GM23338 (cell line): ENCODE measurements at regions not wholly inside any gene's neighbourhood (a gene's known extent, or its start where the extent isn't known, plus 50 kb on each side); places are given as distances from the start of the nearest gene placed in this dataset.

ENCODE experiments used
- EZH2 ChIP-seq: fragments of 200-600 bp; sonication (generic); IDR thresholded peaks from one replicate; pipeline ENCODE4 v1.8.0; 2017; ENCODE audit warnings: antibody characterized with exemption, mild to moderate bottlenecking, low read depth; ENCODE audit not compliant: unreplicated experiment
- NANOG ChIP-seq: IDR thresholded peaks from 2 replicates; pipeline ENCODE4 v1.6.1; 2016; ENCODE audit warnings: antibody characterized with exemption, borderline replicate concordance
- POLR2AphosphoS5 ChIP-seq: IDR thresholded peaks from 2 replicates; pipeline ENCODE4 v1.6.1; 2016; ENCODE audit warnings: antibody characterized with exemption, low read depth
- TF ChIP-seq, protein P1 (sequence below): fragments of 250-450 bp; sonication (Bioruptor Pico); IDR thresholded peaks from 2 replicates; pipeline ENCODE4 v1.5.0; 2020; ENCODE audit warnings: mild to moderate bottlenecking, moderate library complexity
- TF ChIP-seq, protein P2 (sequence below): IDR thresholded peaks from one replicate; pipeline ENCODE4 v1.6.1; 2018; ENCODE audit warnings: antibody characterized with exemption; ENCODE audit not compliant: unreplicated experiment
- TF ChIP-seq, protein P3 (sequence below), 2 experiments: fragments of 200-600 bp in 1 of 2; sonication (generic) in 1 of 2; conservative IDR thresholded peaks; 2 replicates each; pipeline versions ENCODE4 v1.5.1 to v1.6.1; 2016 to 2017; ENCODE audit warnings: antibody characterized with exemption in 2 of 2, low read depth in 2 of 2, mild to moderate bottlenecking in 2 of 2, moderate library complexity in 1 of 2

DNA sequence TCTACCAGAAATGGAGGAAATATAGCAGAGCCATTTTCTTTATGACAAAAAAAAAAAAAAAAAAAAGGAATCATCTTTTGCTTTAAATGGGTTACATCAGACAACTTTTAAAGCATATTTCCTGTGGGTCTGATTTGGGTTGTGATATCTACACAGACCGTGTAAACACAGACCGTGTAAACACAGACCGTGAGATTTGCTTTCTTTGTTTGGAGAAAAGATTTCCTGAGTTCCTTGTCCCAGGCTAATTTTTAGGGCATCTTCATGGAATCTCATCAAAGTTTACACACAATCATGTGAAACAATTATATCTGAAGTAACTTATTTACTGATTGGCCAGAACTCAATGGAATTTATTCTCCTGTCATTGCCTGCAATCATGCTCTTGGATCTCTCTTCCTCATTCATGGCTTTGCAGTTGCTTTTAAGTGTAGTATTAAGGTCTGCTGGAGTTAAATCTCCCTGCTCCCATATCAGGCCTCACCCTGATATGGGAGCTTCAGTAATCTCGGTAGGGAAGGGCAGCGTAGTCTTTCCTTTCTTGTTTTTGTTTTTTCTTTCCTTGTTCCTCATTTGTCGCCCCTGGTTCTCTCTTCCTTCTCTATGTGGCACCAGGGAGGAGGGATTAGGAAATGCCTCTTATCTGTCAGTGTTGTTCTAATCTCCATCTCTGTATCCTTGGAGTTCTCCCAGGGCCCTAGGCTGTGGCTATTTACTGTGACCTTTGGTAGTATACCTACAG is 248.6 kb upstream of the JADE1 start (continued):
- TF ChIP-seq, protein P1, sequence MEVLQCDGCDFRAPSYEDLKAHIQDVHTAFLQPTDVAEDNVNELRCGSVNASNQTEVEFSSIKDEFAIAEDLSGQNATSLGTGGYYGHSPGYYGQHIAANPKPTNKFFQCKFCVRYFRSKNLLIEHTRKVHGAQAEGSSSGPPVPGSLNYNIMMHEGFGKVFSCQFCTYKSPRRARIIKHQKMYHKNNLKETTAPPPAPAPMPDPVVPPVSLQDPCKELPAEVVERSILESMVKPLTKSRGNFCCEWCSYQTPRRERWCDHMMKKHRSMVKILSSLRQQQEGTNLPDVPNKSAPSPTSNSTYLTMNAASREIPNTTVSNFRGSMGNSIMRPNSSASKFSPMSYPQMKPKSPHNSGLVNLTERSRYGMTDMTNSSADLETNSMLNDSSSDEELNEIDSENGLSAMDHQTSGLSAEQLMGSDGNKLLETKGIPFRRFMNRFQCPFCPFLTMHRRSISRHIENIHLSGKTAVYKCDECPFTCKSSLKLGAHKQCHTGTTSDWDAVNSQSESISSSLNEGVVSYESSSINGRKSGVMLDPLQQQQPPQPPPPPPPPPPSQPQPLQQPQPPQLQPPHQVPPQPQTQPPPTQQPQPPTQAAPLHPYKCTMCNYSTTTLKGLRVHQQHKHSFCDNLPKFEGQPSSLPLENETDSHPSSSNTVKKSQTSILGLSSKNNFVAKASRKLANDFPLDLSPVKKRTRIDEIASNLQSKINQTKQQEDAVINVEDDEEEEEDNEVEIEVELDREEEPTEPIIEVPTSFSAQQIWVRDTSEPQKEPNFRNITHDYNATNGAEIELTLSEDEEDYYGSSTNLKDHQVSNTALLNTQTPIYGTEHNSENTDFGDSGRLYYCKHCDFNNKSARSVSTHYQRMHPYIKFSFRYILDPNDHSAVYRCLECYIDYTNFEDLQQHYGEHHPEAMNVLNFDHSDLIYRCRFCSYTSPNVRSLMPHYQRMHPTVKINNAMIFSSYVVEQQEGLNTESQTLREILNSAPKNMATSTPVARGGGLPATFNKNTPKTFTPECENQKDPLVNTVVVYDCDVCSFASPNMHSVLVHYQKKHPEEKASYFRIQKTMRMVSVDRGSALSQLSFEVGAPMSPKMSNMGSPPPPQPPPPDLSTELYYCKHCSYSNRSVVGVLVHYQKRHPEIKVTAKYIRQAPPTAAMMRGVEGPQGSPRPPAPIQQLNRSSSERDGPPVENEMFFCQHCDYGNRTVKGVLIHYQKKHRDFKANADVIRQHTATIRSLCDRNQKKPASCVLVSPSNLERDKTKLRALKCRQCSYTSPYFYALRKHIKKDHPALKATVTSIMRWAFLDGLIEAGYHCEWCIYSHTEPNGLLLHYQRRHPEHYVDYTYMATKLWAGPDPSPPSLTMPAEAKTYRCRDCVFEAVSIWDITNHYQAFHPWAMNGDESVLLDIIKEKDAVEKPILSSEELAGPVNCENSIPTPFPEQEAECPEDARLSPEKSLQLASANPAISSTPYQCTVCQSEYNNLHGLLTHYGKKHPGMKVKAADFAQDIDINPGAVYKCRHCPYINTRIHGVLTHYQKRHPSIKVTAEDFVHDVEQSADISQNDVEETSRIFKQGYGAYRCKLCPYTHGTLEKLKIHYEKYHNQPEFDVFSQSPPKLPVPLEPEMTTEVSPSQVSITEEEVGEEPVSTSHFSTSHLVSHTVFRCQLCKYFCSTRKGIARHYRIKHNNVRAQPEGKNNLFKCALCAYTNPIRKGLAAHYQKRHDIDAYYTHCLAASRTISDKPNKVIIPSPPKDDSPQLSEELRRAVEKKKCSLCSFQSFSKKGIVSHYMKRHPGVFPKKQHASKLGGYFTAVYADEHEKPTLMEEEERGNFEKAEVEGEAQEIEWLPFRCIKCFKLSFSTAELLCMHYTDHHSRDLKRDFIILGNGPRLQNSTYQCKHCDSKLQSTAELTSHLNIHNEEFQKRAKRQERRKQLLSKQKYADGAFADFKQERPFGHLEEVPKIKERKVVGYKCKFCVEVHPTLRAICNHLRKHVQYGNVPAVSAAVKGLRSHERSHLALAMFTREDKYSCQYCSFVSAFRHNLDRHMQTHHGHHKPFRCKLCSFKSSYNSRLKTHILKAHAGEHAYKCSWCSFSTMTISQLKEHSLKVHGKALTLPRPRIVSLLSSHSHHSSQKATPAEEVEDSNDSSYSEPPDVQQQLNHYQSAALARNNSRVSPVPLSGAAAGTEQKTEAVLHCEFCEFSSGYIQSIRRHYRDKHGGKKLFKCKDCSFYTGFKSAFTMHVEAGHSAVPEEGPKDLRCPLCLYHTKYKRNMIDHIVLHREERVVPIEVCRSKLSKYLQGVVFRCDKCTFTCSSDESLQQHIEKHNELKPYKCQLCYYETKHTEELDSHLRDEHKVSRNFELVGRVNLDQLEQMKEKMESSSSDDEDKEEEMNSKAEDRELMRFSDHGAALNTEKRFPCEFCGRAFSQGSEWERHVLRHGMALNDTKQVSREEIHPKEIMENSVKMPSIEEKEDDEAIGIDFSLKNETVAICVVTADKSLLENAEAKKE (CRISPR knock-in tag): no peak
- TF ChIP-seq POLR2AphosphoS5 (no peak), NANOG (no peak), EZH2 (no peak)
- TF ChIP-seq, protein P2, sequence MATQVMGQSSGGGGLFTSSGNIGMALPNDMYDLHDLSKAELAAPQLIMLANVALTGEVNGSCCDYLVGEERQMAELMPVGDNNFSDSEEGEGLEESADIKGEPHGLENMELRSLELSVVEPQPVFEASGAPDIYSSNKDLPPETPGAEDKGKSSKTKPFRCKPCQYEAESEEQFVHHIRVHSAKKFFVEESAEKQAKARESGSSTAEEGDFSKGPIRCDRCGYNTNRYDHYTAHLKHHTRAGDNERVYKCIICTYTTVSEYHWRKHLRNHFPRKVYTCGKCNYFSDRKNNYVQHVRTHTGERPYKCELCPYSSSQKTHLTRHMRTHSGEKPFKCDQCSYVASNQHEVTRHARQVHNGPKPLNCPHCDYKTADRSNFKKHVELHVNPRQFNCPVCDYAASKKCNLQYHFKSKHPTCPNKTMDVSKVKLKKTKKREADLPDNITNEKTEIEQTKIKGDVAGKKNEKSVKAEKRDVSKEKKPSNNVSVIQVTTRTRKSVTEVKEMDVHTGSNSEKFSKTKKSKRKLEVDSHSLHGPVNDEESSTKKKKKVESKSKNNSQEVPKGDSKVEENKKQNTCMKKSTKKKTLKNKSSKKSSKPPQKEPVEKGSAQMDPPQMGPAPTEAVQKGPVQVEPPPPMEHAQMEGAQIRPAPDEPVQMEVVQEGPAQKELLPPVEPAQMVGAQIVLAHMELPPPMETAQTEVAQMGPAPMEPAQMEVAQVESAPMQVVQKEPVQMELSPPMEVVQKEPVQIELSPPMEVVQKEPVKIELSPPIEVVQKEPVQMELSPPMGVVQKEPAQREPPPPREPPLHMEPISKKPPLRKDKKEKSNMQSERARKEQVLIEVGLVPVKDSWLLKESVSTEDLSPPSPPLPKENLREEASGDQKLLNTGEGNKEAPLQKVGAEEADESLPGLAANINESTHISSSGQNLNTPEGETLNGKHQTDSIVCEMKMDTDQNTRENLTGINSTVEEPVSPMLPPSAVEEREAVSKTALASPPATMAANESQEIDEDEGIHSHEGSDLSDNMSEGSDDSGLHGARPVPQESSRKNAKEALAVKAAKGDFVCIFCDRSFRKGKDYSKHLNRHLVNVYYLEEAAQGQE: no peak
- TF ChIP-seq, protein P3, sequence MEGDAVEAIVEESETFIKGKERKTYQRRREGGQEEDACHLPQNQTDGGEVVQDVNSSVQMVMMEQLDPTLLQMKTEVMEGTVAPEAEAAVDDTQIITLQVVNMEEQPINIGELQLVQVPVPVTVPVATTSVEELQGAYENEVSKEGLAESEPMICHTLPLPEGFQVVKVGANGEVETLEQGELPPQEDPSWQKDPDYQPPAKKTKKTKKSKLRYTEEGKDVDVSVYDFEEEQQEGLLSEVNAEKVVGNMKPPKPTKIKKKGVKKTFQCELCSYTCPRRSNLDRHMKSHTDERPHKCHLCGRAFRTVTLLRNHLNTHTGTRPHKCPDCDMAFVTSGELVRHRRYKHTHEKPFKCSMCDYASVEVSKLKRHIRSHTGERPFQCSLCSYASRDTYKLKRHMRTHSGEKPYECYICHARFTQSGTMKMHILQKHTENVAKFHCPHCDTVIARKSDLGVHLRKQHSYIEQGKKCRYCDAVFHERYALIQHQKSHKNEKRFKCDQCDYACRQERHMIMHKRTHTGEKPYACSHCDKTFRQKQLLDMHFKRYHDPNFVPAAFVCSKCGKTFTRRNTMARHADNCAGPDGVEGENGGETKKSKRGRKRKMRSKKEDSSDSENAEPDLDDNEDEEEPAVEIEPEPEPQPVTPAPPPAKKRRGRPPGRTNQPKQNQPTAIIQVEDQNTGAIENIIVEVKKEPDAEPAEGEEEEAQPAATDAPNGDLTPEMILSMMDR (conservative IDR thresholded peaks at IDR 0.05; ENCODE audit: low read depth in 2 of 2): no peak
